ENCODE measurements at regions not wholly inside any gene's neighbourhood (a gene's known extent, or its start where the extent isn't known, plus 50 kb on each side); places are given as distances from the start of the nearest gene placed in this dataset.
A peak's percentile ranks its signal among the peaks of the same experiment; 100 is the strongest.

DNA sequence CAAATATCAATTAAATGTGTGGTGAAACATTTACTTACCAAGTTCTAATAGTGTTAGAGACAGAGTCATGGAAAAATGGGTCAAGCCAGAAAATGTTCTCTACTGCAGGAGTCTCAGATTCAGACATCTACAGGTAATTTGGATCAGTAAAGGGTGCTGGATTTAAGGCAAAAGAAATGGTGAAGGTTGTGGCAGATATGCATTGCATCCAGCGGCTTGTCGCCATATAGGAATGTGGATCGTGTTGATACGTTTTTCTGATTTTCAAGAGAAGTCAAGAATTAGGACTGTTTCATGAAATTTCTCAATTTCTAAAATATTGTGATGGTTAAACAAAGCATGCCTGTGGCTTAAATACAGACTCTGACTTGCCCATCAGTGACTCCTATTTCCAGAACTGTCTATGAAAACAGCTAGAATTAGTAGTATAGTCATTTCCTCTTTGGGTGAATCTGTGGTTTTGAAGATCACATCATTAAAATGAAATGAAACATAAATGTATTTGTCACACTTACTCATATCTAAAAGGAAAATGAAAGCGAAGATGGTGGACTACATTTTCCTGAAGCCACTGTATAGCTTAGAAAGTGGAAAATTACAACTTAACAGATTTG, 110.1 kb upstream of the VEGFC start:
- DNase-seq = no peak

DNA sequence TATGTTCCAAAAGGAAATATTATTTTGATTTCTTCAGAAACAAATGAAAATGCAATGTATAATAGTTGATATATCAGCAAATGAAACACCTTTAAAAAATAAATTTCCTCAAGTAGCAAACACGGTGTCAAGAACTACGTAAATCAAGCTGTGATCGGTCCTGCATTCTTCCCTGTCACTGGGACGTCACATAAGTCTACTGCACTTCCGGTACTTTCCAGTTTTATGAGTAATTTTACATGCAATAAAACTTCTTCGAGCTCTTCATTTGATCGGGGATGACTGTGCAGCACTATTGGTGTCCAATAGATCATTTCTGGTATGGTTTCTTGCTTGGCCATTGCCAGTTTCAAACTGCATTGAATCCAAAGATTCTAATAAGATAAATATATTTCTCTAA, 114.0 kb upstream of the VEGFC start:
- DNase-seq = no peak

GRCh38 chr4:176910646-176911045, 117.9 kb upstream of the VEGFC start:
- DNase-seq = no peak

GRCh38 chr4:176919631-176920030, 126.9 kb upstream of the VEGFC start:
- DNase-seq = no peak

DNA sequence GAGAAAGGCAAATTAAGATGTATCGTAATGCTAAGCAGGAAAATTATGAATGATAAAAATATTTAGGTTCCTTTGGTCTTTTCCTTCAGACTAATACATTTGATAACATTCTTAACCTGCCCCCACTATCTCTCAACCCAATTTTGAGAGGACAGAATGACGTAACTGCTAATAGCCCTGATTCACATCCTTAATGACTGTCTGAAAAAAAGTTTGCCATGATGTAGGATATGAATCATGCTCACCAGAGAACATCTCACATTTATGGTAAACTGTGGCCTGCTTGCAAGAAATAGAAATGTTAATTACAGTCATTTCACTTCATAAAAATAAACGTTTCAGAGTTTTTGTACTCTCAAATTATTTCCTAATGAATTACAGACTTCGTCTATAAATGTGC, 128.0 kb upstream of the VEGFC start:
- no peak for DNase-seq

- no peak for DNase-seq
These were observed 128.5 kb upstream of the VEGFC start for GRCh38 chr4:176921256-176921655.

DNA sequence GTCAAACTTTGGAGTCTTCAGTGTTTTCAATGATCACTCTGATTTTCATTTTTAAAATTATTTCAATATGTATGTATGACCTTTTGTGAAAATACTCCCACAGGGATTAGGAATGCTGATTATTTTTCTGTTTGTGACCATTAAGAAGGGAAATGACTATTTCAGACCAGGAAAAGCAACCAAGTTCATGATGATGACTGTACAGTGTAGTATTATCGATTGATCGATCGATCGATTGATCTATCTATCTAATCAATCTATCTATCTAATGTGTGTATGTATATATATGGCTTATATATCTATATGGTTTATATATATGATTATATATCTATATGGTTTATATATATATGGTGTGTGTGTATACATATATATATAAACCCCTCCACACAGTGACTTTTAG, 131.5 kb upstream of the VEGFC start:
- no peak for DNase-seq

GRCh38 chr4:176925962-176926361, 133.2 kb upstream of the VEGFC start:
- DNase-seq = no peak

DNA sequence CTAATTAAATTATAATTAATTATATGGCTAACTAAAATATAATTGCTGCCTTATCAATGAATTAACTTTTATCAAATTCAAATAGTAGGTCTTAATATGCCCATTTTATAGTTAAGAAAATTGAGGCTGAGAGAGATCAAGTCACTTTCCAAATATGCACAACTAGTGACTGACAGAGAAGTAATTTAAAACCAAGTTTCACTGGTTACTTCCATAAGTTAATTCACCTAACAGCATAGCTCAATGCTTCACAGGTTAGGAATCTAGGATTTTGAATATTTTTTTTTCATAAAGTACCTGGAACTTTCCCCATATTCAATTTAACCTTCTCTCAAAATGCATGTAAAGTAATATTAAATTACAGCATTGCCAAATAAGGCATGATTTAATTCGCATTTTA, 134.4 kb upstream of the VEGFC start:
- no peak for DNase-seq

GRCh38 chr4:176927664-176928063, 134.9 kb upstream of the VEGFC start:
- no peak for DNase-seq

DNA sequence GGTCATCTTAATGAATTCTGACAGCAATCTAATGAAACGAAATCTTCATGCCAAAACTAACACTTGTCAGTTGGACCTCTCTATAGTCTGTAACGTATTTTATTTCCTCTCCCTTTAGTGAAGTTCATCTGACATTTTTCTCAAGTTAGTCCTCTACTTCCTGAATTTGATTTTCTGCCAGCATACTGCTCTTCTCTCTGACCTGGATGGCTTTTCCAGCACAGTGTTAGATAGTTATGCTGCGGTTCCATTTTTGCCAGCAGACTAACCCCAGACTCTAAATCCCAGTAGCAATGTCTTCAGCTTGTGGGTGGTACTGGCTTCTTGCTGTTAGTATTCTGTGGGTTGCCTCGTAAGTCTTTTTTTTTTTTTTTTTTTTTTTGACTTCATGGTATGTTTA, 146.7 kb upstream of the VEGFC start:
- no peak for DNase-seq

- DNase-seq = no peak
These were observed 152.6 kb upstream of the VEGFC start for GRCh38 chr4:176945334-176945733.

DNA sequence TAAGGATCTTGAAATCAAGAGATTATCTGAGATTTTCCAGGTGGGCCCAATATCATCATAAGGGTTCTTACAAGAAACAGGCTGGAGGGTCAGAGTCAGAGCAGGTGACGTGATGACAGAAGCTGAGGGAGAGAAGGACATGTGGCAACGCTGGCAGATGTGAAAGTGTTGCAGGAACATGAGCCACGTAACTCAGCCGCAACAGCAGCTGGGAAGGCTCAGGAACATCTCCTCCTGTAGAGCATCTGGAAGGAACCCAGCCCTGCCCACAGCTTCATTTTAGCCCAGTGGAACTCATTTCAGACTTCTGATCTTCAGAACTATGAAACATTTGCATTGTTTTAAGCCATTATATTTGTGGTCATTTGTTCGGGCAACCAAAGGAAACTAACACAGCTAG, 156.3 kb upstream of the VEGFC start:
- no peak for DNase-seq

DNA sequence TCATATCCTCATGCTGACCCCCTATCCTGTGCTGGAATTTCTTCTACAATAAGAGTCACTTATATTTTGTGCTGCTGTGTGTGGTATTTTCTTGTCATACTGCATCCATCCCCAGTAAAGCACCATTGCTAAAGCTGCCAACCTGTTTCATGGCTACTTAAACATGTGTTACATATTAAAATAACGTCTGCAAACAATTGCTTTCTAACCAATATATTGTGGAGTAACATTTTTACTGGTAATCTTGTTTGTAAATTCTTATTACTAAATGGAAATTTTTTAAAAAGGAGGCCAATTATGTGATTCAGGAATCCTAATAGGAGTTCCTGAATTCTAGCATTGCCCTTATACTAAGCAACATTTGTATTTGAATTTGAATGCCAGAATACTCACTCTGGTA, 160.3 kb upstream of the VEGFC start:
- no peak for DNase-seq

DNA sequence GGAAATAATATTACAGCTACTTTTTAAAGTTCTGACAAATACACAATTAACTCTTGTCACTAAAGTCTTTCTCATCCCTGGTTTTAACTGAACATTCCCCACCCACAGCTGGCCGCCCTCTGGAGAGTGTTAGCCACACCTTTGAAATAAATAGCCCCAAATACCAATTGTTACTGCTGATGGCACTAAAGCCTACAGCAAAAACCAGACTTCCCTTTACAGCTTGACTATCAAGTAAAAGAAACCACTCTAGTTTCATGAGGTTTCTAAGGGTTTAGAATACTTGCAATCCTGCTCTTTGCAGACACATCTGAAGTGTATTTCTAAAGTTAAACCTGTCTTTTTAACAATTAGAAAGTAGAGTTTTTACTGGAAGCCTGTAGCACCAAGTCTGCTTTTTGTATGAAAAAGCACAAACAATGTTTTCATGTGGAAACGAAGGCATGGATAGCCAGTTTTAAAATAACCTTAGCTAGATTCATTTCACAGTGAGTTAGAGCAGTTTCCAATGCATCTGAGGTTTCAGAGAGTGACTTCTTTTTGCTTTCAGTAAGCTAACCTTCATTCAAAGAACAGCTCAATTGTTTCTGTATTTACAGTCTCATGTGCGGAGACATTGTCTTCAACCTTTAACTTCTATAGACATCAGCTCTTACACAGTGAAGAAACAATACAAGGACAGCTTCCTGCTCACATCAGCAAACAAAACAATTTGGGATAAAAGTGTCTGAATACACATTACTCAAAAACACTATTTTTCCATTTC, 164.8 kb upstream of the VEGFC start:
- no peak for DNase-seq

DNA sequence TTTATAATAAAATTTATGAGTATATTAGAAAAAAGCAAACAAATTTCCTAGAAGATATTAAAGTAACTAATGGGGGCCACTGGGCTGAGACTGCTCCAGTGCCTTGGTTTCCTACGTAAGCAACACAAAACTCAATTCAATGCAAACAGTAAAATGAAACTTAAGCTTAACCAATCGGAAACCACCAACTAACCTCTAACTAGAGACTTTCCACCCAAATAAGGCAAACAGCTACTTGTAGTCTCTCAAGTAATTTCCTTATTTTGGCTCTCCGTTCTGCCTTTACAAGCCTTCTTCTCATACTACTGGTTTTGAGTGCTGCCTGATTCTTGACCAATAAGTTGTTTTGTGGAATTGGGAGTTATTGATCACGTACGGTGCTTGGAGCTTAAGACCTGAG, 167.3 kb upstream of the VEGFC start:
- no peak for DNase-seq

GRCh38 chr4:176963121-176963520, 170.4 kb upstream of the VEGFC start:
- DNase-seq = no peak

GRCh38 chr4:176964116-176964691, 171.5 kb upstream of the VEGFC start:
- no peak for DNase-seq

GRCh38 chr4:176967586-176967985, 174.9 kb upstream of the VEGFC start:
- no peak for DNase-seq

GRCh38 chr4:176968094-176968493, 175.4 kb upstream of the VEGFC start:
- DNase-seq = no peak

DNA sequence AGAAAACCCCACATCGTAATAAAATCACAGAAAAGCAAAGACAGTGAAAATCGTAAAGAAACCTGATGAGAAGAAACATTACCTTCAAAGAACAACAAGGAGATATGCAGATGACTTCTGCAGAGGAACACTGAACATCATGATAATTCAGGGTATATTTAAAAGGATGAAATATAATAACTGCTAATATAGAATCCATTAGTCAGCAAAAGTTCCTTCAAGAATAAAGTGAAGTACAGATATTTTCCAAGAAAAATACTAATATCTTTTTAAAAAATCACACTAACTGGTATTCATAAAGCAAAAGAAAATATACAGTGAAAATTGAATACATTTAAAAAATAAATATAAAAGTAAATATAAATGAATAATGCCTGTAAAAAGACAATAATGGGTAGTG, 176.3 kb upstream of the VEGFC start:
- no peak for DNase-seq

DNA sequence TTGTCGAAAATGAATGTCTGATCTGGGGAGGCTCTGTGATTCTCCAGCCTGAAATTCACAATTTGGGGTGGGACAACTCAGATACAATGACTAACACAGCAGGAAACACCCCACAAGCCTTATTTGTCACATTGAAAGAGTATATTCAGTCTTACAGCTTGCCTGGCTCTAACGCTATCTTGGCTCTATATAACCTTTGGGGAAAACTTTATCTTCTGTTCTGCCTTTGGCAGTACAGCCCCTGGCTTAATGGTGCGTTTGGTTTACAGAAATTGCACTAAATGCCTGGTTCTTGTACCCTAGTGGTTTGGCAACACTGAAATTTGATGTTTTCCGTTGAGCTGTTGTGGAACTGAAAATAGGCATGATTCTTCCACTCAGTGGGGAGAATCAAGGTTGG, 178.1 kb upstream of the VEGFC start:
- DNase-seq = no peak

DNA sequence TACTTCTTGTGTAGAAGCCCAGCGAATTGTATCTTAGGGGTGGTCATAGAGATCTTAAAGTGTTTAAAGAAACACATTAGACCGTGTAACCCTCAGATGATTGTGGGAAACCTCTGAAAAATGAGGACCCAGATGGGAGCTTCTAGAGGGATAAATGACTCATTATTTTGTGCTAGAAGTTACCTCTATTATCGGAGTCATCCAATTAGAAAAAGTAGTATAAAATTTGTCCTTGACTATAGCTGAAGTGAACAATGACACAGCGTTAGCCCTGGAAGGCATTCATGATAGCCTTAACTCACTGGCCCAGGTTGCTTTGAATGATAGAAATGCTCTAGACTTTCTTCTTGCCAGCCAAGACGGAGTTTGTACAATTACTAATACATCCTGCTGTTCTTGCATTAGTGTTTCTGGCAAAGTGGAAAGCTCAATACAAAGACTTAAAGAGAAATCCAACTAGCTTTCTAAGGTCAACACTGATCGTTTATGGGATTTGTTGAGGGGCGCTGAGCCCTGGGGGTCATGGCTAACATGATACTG, 178.9 kb upstream of the VEGFC start:
- DNase-seq = peak; percentile 40

- DNase-seq = no peak
These were observed 186.7 kb upstream of the VEGFC start for GRCh38 chr4:176979416-176979815.
